H9 (cell line): ENCODE measurements at regions not wholly inside any gene's neighbourhood (a gene's known extent, or its start where the extent isn't known, plus 50 kb on each side); places are given as distances from the start of the nearest gene placed in this dataset.

ENCODE experiments used
- DNase-seq: peaks from one replicate; pipeline ENCODE4 v3.0.0-alpha.2; 2017
- H2AFZ ChIP-seq: one replicate; pipeline ENCODE4 v1.6.1; 2013; ENCODE audit warnings: mild to moderate bottlenecking, low read length, control low read depth, moderate library complexity
- H2AK5ac ChIP-seq: 2 replicates; pipeline ENCODE4 v1.6.1; 2013; ENCODE audit warnings: low read length, control low read depth, mixed read lengths; ENCODE audit not compliant: insufficient read length
- H2BK120ac ChIP-seq: one replicate; pipeline ENCODE4 v1.6.1; 2013; ENCODE audit warnings: low read depth, mild to moderate bottlenecking, low read length, control low read depth, inconsistent platforms; ENCODE audit not compliant: poor library complexity, severe bottlenecking
- H2BK12ac ChIP-seq: 2 replicates; pipeline ENCODE4 v1.6.1; 2013; ENCODE audit warnings: low read length, control low read depth, mixed read lengths, low read depth; ENCODE audit not compliant: insufficient read length
- H2BK15ac ChIP-seq: 2 replicates; pipeline ENCODE4 v1.6.1; 2013; ENCODE audit warnings: low read depth, low read length, control low read depth
- H2BK20ac ChIP-seq: one replicate; pipeline ENCODE4 v1.6.1; 2013; ENCODE audit warnings: low read depth, mild to moderate bottlenecking, low read length, control low read depth, inconsistent platforms; ENCODE audit not compliant: poor library complexity, severe bottlenecking
- H2BK5ac ChIP-seq: 2 replicates; pipeline ENCODE4 v1.6.1; 2013; ENCODE audit warnings: low read length, control low read depth, mixed read lengths; ENCODE audit not compliant: insufficient read length
- H3K14ac ChIP-seq: 2 replicates; pipeline ENCODE4 v1.6.1; 2013; ENCODE audit warnings: low read length, control low read depth; ENCODE audit not compliant: insufficient read depth
- H3K18ac ChIP-seq: 2 replicates; pipeline ENCODE4 v1.6.1; 2013; ENCODE audit warnings: low read depth, mild to moderate bottlenecking, mixed read lengths, low read length, control low read depth; ENCODE audit not compliant: insufficient read length
- H3K23ac ChIP-seq: 2 replicates; pipeline ENCODE4 v1.6.1; 2013; ENCODE audit warnings: low read length, control low read depth, mixed read lengths, low read depth; ENCODE audit not compliant: insufficient read length
- H3K23me2 ChIP-seq: 2 replicates; pipeline ENCODE4 v1.6.1; 2013; ENCODE audit warnings: low read depth, mild to moderate bottlenecking, mixed read lengths, low read length, control low read depth; ENCODE audit not compliant: insufficient read length, poor library complexity, severe bottlenecking
- H3K27ac ChIP-seq: 2 replicates; pipeline ENCODE4 v1.5.1; 2013; ENCODE audit warnings: low read length, control low read depth, mixed read lengths, low read depth; ENCODE audit not compliant: insufficient read length
- H3K27me3 ChIP-seq: 2 replicates; pipeline ENCODE4 v1.6.1; 2013; ENCODE audit warnings: low read length, control low read depth, inconsistent platforms; ENCODE audit not compliant: insufficient read depth
- H3K4ac ChIP-seq: 2 replicates; pipeline ENCODE4 v1.6.1; 2013; ENCODE audit warnings: low read depth, mild to moderate bottlenecking, control low read depth, inconsistent platforms, low read length, moderate library complexity
- H3K4me1 ChIP-seq: 2 replicates; pipeline ENCODE4 v1.6.1; 2013; ENCODE audit warnings: low read length, control low read depth, inconsistent platforms; ENCODE audit not compliant: insufficient read depth
- H3K4me2 ChIP-seq: 2 replicates; pipeline ENCODE4 v1.6.1; 2013; ENCODE audit warnings: low read length, control low read depth, mixed read lengths; ENCODE audit not compliant: insufficient read length, insufficient read depth
- H3K56ac ChIP-seq: 2 replicates; pipeline ENCODE4 v1.6.1; 2013; ENCODE audit warnings: low read depth, mild to moderate bottlenecking, mixed read lengths, low read length, control low read depth; ENCODE audit not compliant: insufficient read length
- H3K79me1 ChIP-seq: 2 replicates; pipeline ENCODE4 v1.6.1; 2013; ENCODE audit warnings: low read depth, mild to moderate bottlenecking, moderate library complexity, low read length, control low read depth, inconsistent platforms; ENCODE audit not compliant: insufficient read depth, poor library complexity, severe bottlenecking
- H3K79me2 ChIP-seq: 2 replicates; pipeline ENCODE4 v1.6.1; 2013; ENCODE audit warnings: low read length, control low read depth, inconsistent platforms; ENCODE audit not compliant: insufficient read depth
- H3K9ac ChIP-seq: 2 replicates; pipeline ENCODE4 v1.6.1; 2013; ENCODE audit warnings: low read length, control low read depth, mixed read lengths; ENCODE audit not compliant: insufficient read length; ENCODE audit errors: extremely low read depth
- H3K9me3 ChIP-seq: one replicate; pipeline ENCODE4 v1.6.1; 2013; ENCODE audit warnings: low read depth, low read length, inconsistent platforms; ENCODE audit not compliant: control insufficient read depth
- H3T11ph ChIP-seq: one replicate; pipeline ENCODE4 v1.6.1; 2013; ENCODE audit warnings: mild to moderate bottlenecking, low read length, control low read depth, inconsistent platforms
- H4K20me1 ChIP-seq: one replicate; pipeline ENCODE4 v1.6.1; 2013; ENCODE audit not compliant: control insufficient read depth, insufficient read length, insufficient read depth
- H4K5ac ChIP-seq: 2 replicates; pipeline ENCODE4 v1.6.1; 2013; ENCODE audit warnings: low read depth, mild to moderate bottlenecking, mixed read lengths, low read length, control low read depth; ENCODE audit not compliant: insufficient read length
- H4K8ac ChIP-seq: replicated peaks from 2 replicates; pipeline ENCODE4 v1.6.1; 2013; ENCODE audit warnings: low read length, control low read depth, mixed read lengths, low read depth; ENCODE audit not compliant: insufficient read length
- H4K91ac ChIP-seq: 2 replicates; pipeline ENCODE4 v1.6.1; 2013; ENCODE audit warnings: low read depth, mild to moderate bottlenecking, moderate library complexity, mixed read lengths, low read length, control low read depth; ENCODE audit not compliant: insufficient read length
- H3K27ac Mint-ChIP-seq, 3 experiments: 2 replicates in 2 of 3; 3 replicates in 1 of 3; pipeline ENCODE4 v1.8.0; 2020 to 2021; ENCODE audit warnings: mixed read lengths in 3 of 3, mild to moderate bottlenecking in 1 of 3, moderate library complexity in 1 of 3
- H3K27me3 Mint-ChIP-seq: 2 replicates; pipeline ENCODE4 v1.8.0; 2021; ENCODE audit warnings: low read depth, mild to moderate bottlenecking, moderate library complexity, mixed read lengths
- H3K36me3 Mint-ChIP-seq, 3 experiments: 2 replicates in 2 of 3; 3 replicates in 1 of 3; pipeline ENCODE4 v1.8.0; 2020 to 2021; ENCODE audit warnings: low read depth in 3 of 3, mixed read lengths in 3 of 3; ENCODE audit not compliant: insufficient read depth in 1 of 3
- H3K4me1 Mint-ChIP-seq, 2 experiments: 2 replicates each; pipeline ENCODE4 v1.8.0; 2020; ENCODE audit warnings: mixed read lengths in 2 of 2
- H3K4me3 Mint-ChIP-seq, 2 experiments: 2 replicates in 1 of 2; 3 replicates in 1 of 2; pipeline ENCODE4 v1.8.0; 2020 to 2021; ENCODE audit warnings: mild to moderate bottlenecking in 2 of 2, mixed read lengths in 2 of 2, moderate library complexity in 1 of 2
- H3K9me3 Mint-ChIP-seq, 2 experiments: 2 replicates in 1 of 2; 3 replicates in 1 of 2; pipeline ENCODE4 v1.8.0; 2020; ENCODE audit warnings: mild to moderate bottlenecking in 2 of 2, mixed read lengths in 2 of 2, moderate library complexity in 1 of 2
- WGBS: extraction: QIAGEN DNeasy Blood & Tissue Kit; methylation state at CpG from one replicate; pipeline ENCODE4 v1.1.7; 2013; ENCODE audit warnings: missing lambda C conversion rate, low lambda C conversion rate, mixed read lengths; ENCODE audit not compliant: insufficient read length; ENCODE audit errors: extremely low coverage; 5-methylcytosine and 5-hydroxymethylcytosine counted together
- TF ChIP-seq, protein P1 (sequence below): fragments of 200-600 bp; sonication (generic); conservative IDR thresholded peaks from 3 replicates; pipeline ENCODE4 v1.8.0; 2021; ENCODE audit warnings: antibody characterized with exemption, mild to moderate bottlenecking

DNA sequence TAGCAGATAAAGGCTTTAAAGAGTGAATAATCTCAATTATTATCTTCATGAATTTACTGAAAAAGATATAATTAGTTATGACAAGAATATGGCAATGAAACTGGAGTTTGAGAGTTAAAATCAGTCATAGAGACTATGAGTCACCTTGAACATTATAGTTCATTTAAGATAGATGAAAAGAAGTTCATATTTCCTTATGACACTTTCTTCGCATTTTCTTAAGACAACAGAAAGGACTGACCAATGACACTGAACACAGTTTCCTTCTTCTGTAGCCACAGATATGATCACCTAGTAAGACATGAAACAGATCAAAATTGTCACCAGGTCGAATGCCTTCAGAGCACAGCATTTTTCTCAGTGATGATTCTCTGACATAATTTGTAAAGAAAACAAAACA, 202.1 kb downstream of the KLF12 start:
- Histone ChIP-seq H4K20me1 (no peaks in the 10 kb centered on the region), H3K79me2 (no peaks in the 10 kb centered on the region), H2BK120ac (no peak overlapping the region), H3K27me3 (no peaks in the 10 kb centered on the region), H3K4me1 (no peaks in the 10 kb centered on the region; the same call in 1 of the 2 replicates), H2BK5ac (no peak overlapping the region), H3K14ac (no peak overlapping the region), H3K56ac (no peak overlapping the region), H3K23me2 (no peaks in the 10 kb centered on the region), H3K27ac (no peak overlapping the region), H2AFZ (no peak overlapping the region), H2BK20ac (no peak overlapping the region), H2AK5ac (no peak overlapping the region), H3K4me2 (no peak overlapping the region), H3K23ac (no peak overlapping the region), H2BK12ac (no peak overlapping the region), H4K8ac (no peak overlapping the region), H3K79me1 (no peaks in the 10 kb centered on the region), H4K91ac (no peak overlapping the region), H2BK15ac (no peak overlapping the region), H3T11ph (no peak overlapping the region), H3K4ac (no peak overlapping the region), H3K9ac (no peak overlapping the region), H4K5ac (no peak overlapping the region), H3K18ac (no peak overlapping the region), H3K9me3 (no peaks in the 10 kb centered on the region)
- H3K27ac Mint-ChIP-seq, result no peak overlapping the region
- H3K4me1 Mint-ChIP-seq, result no peaks in the 10 kb centered on the region
- TF ChIP-seq, protein P1, sequence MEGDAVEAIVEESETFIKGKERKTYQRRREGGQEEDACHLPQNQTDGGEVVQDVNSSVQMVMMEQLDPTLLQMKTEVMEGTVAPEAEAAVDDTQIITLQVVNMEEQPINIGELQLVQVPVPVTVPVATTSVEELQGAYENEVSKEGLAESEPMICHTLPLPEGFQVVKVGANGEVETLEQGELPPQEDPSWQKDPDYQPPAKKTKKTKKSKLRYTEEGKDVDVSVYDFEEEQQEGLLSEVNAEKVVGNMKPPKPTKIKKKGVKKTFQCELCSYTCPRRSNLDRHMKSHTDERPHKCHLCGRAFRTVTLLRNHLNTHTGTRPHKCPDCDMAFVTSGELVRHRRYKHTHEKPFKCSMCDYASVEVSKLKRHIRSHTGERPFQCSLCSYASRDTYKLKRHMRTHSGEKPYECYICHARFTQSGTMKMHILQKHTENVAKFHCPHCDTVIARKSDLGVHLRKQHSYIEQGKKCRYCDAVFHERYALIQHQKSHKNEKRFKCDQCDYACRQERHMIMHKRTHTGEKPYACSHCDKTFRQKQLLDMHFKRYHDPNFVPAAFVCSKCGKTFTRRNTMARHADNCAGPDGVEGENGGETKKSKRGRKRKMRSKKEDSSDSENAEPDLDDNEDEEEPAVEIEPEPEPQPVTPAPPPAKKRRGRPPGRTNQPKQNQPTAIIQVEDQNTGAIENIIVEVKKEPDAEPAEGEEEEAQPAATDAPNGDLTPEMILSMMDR, result no peak
- H3K36me3 Mint-ChIP-seq, result peaks cover 0 to 4% (median 2%) of the 10 kb centered on the region in 3 experiments; a peak in 2 of 7 replicates
- no peak for DNase-seq
- no peaks in the 10 kb centered on the region for H3K27me3 Mint-ChIP-seq
- no peak overlapping the region for H3K4me3 Mint-ChIP-seq
- WGBS, result no CpG with 5 or more reads among the region's 2 CpGs
- H3K9me3 Mint-ChIP-seq, result no peaks in the 10 kb centered on the region; a peak in 1 of 5 replicates
